ENCODE measurements at regions not wholly inside any gene's neighbourhood (a gene's known extent, or its start where the extent isn't known, plus 50 kb on each side); places are given as distances from the start of the nearest gene placed in this dataset.

- DNase-seq (ENCODE audit: low read depth in 2 of 2): no peak
Observed at GRCh38 chr1:29502911-29503840, 266.9 kb downstream of the PTPRU start.

GRCh38 chr1:29502225-29502910 is 266.0 kb downstream of the PTPRU start:
- no peak for DNase-seq (ENCODE audit: low read depth in 2 of 2)

DNA sequence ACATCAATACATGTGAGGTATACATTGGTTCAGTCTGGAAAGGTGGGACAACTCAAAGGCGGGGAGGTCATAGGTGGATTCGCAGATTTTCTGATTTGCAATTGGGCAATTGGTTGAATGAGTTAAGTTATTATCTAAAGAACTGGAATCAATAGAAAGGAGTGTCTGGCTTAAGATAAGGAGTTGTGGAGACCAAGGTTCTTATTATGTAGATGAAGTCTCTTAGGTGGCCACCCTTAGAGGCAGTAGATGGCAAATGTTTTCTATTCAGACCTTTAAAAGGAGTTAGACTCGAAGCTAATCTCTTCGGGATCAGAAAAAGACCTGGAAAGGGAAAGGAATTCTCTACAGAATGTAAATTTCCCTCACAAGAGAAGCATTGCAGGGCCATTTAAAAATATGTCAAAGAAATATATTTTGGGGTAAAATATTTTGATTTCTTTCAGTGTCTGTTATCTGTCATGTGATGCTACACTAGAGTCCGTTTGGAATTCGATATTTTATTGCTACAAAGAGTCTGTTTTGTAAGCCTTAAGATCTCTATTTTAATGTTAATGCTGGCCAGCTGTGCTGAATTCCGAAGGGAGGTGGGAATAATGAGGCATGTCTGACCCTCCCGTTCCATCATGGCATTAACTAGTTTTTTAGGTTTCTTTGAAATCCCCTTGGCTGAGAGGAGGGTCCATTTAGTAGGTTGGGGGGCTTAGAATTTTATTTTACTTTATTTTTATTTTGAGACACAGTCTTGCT is 265.1 kb downstream of the PTPRU start:
- DNase-seq (ENCODE audit: low read depth in 2 of 2): no peak

DNA sequence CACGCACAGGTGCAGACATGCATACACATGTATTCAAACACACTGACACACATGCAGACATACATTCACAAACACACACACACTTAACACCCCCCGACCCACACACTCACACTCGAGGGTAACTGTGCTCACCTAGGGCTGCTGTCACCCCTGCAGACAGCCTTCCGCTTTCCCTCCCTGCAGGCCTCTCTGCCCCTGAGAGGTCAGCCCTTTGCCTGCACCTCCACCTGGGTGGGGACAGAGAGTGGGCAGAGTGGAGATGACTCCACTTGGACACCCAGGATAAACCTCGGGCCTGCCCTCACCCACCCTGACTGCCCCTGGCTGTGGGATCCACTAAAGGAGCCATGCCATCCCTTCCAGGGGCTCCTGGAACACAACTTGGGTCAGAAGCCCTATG is 264.3 kb downstream of the PTPRU start:
- no peak for DNase-seq (ENCODE audit: low read depth in 2 of 2)

- no peak for DNase-seq (ENCODE audit: low read depth in 2 of 2)
Observed at GRCh38 chr1:29500041-29500440, 263.7 kb downstream of the PTPRU start.

DNA sequence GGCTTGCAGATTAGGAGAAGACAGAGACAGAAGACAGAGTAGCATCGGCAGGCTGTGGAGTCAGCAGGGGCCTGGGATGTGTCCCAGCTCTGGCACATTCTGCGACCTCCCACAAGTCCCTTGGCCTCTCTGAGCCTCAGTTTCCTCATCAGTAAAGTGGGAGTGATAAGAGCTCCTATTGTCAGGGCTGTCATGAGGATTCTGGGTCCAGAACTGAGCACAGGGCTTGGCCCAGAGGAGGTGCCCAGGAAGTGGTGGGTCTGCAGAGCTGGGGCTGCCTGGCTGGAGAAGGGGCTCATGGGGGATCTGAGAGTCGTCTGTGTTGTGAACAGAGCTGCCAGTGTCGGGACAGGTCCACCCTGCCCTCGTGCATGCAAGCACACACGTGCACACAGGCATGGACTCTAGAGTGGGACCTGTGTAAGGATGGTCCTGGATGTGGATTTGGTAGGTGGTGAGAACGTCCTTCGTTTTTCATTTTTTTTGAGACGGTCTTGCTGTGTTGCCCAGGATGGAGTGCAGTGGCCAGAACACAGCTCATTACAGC is 262.9 kb downstream of the PTPRU start:
- no peak for DNase-seq (ENCODE audit: low read depth in 2 of 2)

- no peak for DNase-seq (ENCODE audit: low read depth in 2 of 2)
Observed at GRCh38 chr1:29498126-29499103, 262.1 kb downstream of the PTPRU start.

DNA sequence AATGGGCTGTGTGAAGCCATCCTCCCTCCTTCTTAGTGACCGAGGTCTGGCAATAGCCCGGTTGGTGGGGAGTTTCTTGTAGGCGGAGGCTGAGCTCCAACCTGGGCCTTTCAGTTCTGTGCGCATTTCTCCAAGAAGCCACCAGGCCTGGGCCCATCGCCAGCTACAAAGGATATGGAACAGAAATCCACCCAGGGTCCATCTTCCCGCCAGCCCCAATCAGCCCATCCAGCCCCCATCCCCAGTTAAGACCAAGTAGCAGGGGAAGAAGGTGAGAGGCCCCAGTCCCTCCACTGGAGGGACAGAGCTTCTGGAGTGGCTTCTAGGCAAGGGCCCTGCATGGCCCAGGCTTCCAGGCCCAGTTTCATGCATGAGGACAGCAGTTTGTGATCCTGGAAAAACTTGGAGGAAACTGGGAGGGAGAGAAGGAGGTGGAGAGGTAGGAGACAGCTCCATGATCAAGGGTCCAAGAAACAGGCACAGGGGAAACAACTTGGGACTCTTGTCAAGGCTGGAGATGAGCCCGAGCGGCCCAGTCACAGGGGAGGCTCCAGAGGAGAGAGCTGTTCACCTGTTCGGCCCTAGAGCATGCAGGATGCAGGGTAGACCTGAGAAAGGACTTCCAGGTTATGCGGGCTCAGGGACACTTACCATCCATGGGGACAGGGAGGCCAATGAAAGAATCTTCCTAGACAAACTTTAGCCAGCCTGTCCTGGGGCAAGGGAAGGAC is 261.2 kb downstream of the PTPRU start:
- no peak for DNase-seq (ENCODE audit: low read depth in 2 of 2)

DNA sequence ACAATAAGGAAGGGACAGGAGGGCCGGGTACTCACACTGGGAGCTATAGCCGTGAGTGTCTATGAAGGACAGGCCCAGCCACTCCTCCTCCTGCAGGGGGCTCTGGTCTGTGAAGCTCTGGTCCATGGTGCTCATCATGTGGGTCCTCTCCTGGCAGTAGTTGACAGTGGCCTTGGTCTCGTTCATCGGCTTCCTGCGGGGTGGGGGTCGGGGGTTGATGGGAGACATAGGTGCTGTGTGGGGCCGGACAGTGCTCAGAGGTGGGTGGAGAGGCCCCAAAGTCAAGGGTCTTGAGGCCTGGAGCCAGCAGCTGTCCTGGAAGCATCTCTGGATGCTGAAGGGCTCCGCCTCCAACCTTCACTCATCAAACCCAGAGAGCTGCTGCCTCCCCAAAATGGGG is 260.4 kb downstream of the PTPRU start:
- no peak for DNase-seq (ENCODE audit: low read depth in 2 of 2)

- no peak for DNase-seq (ENCODE audit: low read depth in 2 of 2)
Observed at GRCh38 chr1:29490204-29490934, 254.0 kb downstream of the PTPRU start.

- no peak for DNase-seq (ENCODE audit: low read depth in 2 of 2)
Observed at GRCh38 chr1:29489471-29489870, 253.1 kb downstream of the PTPRU start.

- DNase-seq (ENCODE audit: low read depth in 2 of 2): no peak
Observed at GRCh38 chr1:29488794-29489311, 252.5 kb downstream of the PTPRU start.

- no peak for DNase-seq (ENCODE audit: low read depth in 2 of 2)
Observed at GRCh38 chr1:29488086-29488793, 251.9 kb downstream of the PTPRU start.

DNA sequence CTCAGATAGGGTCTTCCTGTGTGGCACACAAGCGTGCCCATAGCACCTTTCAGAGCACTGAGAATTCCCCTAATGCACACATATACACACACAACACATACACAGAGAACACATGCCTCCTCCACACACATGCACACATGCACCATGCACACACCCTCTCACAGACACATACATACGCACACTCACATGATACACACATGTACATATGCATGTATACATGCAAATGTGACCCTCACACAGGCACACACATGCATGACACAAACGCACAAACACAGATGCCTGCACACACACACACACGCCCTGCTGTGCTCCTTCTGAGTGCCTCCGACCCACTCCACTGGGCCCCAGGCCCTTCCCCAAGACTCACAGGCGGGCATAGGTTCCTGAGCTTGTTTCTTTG is 251.0 kb downstream of the PTPRU start:
- DNase-seq (ENCODE audit: low read depth in 2 of 2): no peak

GRCh38 chr1:29485096-29485925 is 249.0 kb downstream of the PTPRU start:
- DNase-seq (ENCODE audit: low read depth in 2 of 2): no peak

DNA sequence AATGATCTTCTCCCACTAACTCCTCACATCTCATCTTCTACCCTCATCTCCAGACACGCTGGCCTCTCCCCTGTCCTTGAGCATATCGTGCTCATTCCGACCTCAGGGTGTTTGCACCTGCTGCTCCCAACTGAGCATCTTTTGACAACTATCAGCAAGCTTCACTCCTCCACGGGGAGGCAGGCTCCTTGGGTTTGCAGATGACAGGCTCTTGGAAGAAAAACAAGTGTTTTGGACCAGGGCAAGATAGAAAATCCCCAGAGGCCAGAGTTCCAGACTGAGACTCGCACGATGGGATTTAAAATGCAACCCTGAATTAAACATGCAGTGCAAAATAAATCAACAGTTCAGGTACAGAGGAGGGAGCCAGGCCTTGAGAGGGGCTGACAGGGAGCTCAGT is 246.7 kb downstream of the PTPRU start:
- no peak for DNase-seq (ENCODE audit: low read depth in 2 of 2)

DNA sequence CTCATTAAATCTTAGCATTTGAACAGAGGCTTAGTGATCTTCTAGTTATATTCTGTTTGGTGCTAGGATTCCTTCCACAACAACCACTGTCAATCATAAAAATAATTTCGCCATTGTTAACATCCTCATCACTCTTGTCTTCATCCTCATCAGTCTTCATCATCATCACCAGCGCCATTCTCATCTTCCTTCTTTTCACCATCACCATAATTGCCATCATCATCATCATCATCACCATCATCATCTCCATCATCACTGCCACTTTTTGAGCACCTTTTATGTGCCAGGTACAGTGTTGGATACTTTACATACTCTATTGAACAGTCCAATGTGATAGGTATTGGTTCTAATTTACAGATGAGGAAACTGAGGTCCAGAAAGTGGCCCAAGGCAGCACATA is 245.7 kb downstream of the PTPRU start:
- no peak for DNase-seq (ENCODE audit: low read depth in 2 of 2)

GRCh38 chr1:29481031-29481430 is 244.7 kb downstream of the PTPRU start:
- DNase-seq (ENCODE audit: low read depth in 2 of 2): no peak

All from lung microvascular endothelial cell (primary cell).